Panc1 (cell line): ENCODE measurements at regions not wholly inside any gene's neighbourhood (a gene's known extent, or its start where the extent isn't known, plus 50 kb on each side); places are given as distances from the start of the nearest gene placed in this dataset.

Experiments used
- ATAC-seq: fragments of 200-7000 bp; cut with Tn5 transposase; 2 replicates; pipeline ENCODE4 v1.9.1; 2020; ENCODE audit warnings: mild to moderate bottlenecking, moderate library complexity
- BruUV-seq: library from RNA; stranded (reverse); fragments of 400-500 nt; replicated peaks from 2 replicates; lab custom pipeline; 2021; lab: Mats Ljungman, UMichigan
- CTCF ChIA-PET: fragments of 300-600 bp; sonication (Branson Sonifier 250); formaldehyde crosslinking; loops from one replicate; lab custom pipeline; 2022; ENCODE audit warnings: antibody characterized with exemption; lab: Charles Lee
- POLR2A ChIA-PET: fragments of 300-600 bp; sonication (Branson Sonifier 250); formaldehyde crosslinking; loops from one replicate; lab custom pipeline; 2022; ENCODE audit warnings: antibody characterized with exemption; lab: Charles Lee
- DNase-seq: peaks from one replicate; pipeline ENCODE4 v3.0.0-alpha.2; 2010; ENCODE audit warnings: low read depth, low spot score
- H3K27ac ChIP-seq: 2 replicates; pipeline ENCODE4 v1.5.1; 2011; ENCODE audit warnings: mild to moderate bottlenecking, low read length, inconsistent platforms
- H3K27me3 ChIP-seq: fragments of 200-500 bp; sonication (Bioruptor generic); 2 replicates; pipeline ENCODE4 v1.6.0; 2014; ENCODE audit warnings: low read length, inconsistent platforms; ENCODE audit not compliant: control insufficient read depth, insufficient read depth
- H3K36me3 ChIP-seq: fragments of 200-500 bp; sonication (Bioruptor generic); 2 replicates; pipeline ENCODE4 v1.5.1; 2014; ENCODE audit warnings: inconsistent platforms, mild to moderate bottlenecking, low read length, moderate library complexity; ENCODE audit not compliant: control insufficient read depth, insufficient read depth
- H3K4me1 ChIP-seq: 2 replicates; pipeline ENCODE4 v1.5.1; 2011; ENCODE audit warnings: inconsistent platforms, mild to moderate bottlenecking, low read length, moderate library complexity; ENCODE audit not compliant: control insufficient read depth, insufficient read depth
- H3K4me3 ChIP-seq, 2 experiments: 2 replicates each; pipeline ENCODE4 v1.5.1; 2011 to 2012; ENCODE audit warnings: low read depth in 2 of 2, low read length in 2 of 2, mild to moderate bottlenecking in 2 of 2, inconsistent platforms in 1 of 2, moderate library complexity in 1 of 2
- H3K9me3 ChIP-seq: fragments of 200-500 bp; sonication (Bioruptor generic); 2 replicates; pipeline ENCODE4 v1.5.1; 2014; ENCODE audit warnings: low read depth, mild to moderate bottlenecking, inconsistent platforms, low read length, moderate library complexity; ENCODE audit not compliant: control insufficient read depth, insufficient read depth
- CTCF ChIP-seq: fragments of 450-650 bp; IDR thresholded peaks from 2 replicates; pipeline ENCODE4 v1.5.1; 2017; ENCODE audit warnings: mild to moderate bottlenecking
- POLR2AphosphoS5 ChIP-seq: IDR thresholded peaks from 2 replicates; pipeline ENCODE4 v1.6.1; 2012; ENCODE audit warnings: mild to moderate bottlenecking, low read depth, low read length, moderate library complexity
- REST ChIP-seq, 2 experiments: IDR thresholded peaks; 2 replicates each; pipeline ENCODE4 v1.6.1; 2011 to 2012; ENCODE audit warnings: low read depth in 2 of 2, control low read depth in 1 of 2, low read length in 1 of 2, mild to moderate bottlenecking in 1 of 2, moderate library complexity in 1 of 2; ENCODE audit not compliant: insufficient read depth in 1 of 2
- SIN3A ChIP-seq: IDR thresholded peaks from 2 replicates; pipeline ENCODE4 v1.6.1; 2012; ENCODE audit warnings: low read depth, mild to moderate bottlenecking, low read length, moderate library complexity, borderline replicate concordance; ENCODE audit not compliant: insufficient read depth
- TCF7L2 ChIP-seq: IDR thresholded peaks from 2 replicates; pipeline ENCODE4 v1.6.1; 2011; ENCODE audit warnings: mild to moderate bottlenecking, low read depth, low read length, inconsistent platforms
- in situ Hi-C: cut with HindIII; loops from 2 replicates; pipeline ENCODE4 v1.10.0; 2016; ENCODE audit warnings: low sequenced_read_pairs, low pct_unique_long_range_greater_than_20kb
- intact Hi-C: fragments of 100-400 bp; cut with micrococcal nuclease; formaldehyde crosslinking; loops from one replicate; pipeline ENCODE4 v1.10.0; 2022; ENCODE audit not compliant: unreplicated experiment

DNA sequence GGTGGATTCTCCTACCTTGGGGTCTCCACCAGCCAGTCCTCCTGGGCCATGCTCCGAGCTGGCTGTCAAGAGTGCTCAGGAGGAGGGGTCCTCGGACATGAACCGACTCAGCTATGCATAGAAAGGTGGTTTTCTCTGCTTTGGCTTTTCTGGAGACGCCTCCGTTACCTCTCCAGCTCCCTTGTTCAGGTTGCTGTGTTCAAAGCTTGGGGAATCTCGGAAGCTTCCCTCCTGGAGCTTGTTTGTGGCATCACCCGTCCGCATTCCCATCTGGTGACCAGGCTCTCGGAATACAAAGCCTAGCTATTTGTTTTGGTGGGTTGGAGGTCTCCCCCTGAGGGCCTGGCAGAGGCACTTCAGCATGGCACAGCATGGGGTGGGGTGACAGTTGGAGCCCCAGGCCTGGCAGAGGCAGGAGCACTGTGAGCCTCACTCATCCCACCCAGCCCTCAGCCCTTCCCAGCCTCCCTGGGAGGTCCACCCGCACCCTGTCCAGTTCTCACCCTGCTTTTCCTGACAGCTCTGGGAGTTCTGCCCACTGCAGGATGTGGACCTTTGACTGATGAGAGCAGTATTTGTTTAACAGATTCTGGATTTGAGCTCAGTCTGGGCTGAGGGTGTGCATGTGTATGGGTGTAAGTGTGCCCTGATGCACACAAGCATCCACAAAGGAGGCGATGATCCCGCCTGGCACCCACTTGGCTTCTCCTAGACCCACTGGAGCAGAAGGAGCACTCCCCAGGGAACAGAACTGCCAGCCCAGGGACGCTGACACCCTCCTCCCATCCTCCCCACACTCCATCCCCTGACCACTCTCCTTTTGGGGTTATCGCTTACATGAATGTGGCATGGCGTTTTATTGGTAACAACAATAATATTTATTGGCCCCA lies 107.3 kb upstream of the HS6ST1 start:
- Histone ChIP-seq H3K4me1 (no peaks in the 10 kb centered on the region; the same call in none of the 2 replicates), H3K4me3 (no peak overlapping the region), H3K27me3 (no peaks in the 10 kb centered on the region), H3K36me3 (no peaks in the 10 kb centered on the region), H3K9me3 (peaks cover 5% of the 10 kb centered on the region; the same call in 1 of the 2 replicates), H3K27ac (no peak overlapping the region)
- BruUV-seq, result no TSS peak
- CTCF ChIA-PET, result no interaction called here
- intact Hi-C loops, result no loop called here
- in situ Hi-C loops, result no loop called here
- no peak for TF ChIP-seq POLR2AphosphoS5
- no peak for TF ChIP-seq REST (IDR thresholded peaks at IDR 0.05; ENCODE audit: insufficient read depth in 1 of 2, low read depth in 2 of 2, low read length in 1 of 2)
- TF ChIP-seq TCF7L2, result no peak
- TF ChIP-seq CTCF, result no peak
- TF ChIP-seq SIN3A, result no peak
- POLR2A ChIA-PET, result no interaction called here
- DNase-seq (no peak), ATAC-seq (peak; percentile 72)

GRCh38 chr2:128427413-128427755 lies 108.7 kb upstream of the HS6ST1 start:
- BruUV-seq, result no TSS peak
- peaks cover 5% of the 10 kb centered on the region; the same call in 1 of the 2 replicates for H3K9me3 ChIP-seq
- in situ Hi-C loops (no loop called here), intact Hi-C loops (no loop called here)
- H3K27me3 ChIP-seq, result no peaks in the 10 kb centered on the region
- no peak for DNase-seq
- H3K27ac ChIP-seq, result no peak overlapping the region
- H3K36me3 ChIP-seq, result no peaks in the 10 kb centered on the region
- H3K4me3 ChIP-seq, result no peak overlapping the region
- H3K4me1 ChIP-seq, result no peaks in the 10 kb centered on the region; the same call in none of the 2 replicates
- ChIA-PET CTCF (no interaction called here), POLR2A (interaction anchor here (0.7 kb wide), 1 partner anchor 258 kb away, joined by 3 read pairs; no protein-coding TSS in a partner anchor)
- TF ChIP-seq POLR2AphosphoS5, result no peak
- TF ChIP-seq SIN3A, result no peak
- TF ChIP-seq CTCF, result no peak
- ATAC-seq, result no peak
